HG03095 (cell line): ENCODE measurements at regions not wholly inside any gene's neighbourhood (a gene's known extent, or its start where the extent isn't known, plus 50 kb on each side); places are given as distances from the start of the nearest gene placed in this dataset.
"Not testable (repeated sequence)": the region's sequence is repeated elsewhere in the genome, so short reads cannot be mapped to it uniquely, and the experiment has no call there.

Experiments
- ATAC-seq: cut with Tn5 transposase; IDR thresholded peaks from one replicate; pipeline ENCODE4 v1.9.1; 2021; ENCODE audit warnings: moderate library complexity; ENCODE audit not compliant: unreplicated experiment

DNA sequence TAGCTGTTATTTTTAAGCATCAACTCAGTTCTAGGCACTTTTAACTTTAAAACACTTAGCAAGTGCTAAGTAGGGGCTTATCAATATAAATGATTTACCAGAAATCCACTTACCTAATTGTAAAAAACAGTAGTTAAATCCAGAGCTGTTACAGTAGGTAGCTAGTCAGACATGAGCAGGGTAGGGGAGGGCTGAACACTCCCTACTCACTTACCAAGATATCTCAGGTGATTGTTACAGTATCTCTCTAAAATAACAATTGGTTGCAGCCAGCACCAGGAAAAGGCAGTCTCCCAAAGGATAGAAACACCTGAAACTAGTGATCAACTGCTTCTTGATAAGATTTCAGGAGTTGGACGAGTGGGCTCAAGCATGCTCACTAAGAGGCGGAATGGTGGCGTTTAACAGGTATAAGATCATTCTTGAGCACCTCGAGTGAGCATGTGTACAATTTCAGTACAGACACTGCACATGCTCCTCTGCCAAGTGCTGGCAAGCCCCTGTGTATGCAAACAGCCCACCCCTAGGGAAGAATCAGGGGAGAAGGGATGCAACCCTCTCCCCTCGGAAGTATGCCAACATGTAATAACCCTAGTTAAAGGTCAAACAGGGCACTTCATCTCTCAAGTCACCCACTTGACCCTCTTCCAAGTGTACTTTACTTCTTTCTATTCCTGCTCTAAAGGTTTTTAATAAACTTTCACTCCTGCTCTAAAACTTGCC, 1113.6 kb upstream of the SEL1L start:
- ATAC-seq, result no peak

DNA sequence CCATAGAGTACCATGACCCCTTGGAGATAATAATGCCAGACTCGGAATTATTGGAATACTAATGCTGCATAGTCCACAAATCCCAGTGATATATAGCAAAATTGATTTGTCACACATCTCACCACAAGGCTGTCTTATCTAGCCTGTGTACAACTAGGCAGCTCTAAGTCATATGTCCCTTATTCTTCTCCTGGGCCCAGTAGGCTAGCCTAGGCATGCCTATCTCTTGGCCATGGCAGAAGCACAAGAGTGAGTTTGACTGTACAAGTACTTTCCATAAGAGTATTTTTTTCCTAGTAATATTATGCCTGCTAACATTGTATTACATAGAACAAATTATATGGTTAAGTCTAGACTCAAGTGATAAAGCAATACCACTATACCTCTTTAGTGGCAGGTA, 1122.1 kb upstream of the SEL1L start:
- no peak for ATAC-seq

DNA sequence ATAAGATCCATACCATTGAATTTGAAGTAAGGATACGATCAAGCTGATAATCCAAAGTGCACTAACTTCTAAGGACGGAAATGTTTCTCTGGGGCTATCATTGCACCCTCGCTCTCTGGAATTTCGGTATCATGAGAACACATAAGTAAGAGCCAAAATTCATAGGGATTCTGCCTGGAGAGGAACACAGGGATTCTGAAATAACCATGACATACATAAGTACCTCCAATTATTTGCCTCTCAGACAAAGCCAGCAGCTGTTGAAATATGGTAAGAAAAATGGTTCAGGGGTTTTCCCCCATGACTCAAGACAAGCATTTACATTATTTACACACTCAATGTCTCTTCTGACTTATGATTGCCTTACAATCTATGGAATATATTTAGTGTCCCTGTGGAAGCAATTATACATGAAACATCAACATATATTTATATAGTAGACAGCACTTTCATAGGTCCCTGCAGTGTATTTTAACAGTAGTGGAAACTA, 1123.6 kb upstream of the SEL1L start:
- no peak for ATAC-seq

DNA sequence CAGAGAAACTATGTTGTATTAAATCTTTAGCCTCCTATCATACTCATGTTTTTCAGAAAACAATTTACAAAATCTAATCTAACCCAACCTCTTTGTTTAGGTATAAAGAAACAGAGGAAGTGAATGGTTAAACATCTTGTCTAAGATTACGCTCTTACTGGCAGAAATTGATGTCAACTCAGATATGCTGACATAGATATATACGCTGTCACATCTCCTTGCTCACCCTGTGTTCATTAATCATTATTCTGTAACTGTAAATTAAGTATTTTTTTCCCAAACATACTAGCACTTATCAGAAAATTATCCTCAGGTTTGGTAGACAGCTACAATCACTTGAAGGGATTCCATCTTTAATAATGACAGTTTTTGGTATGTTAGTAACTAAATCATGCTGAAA, 1127.6 kb upstream of the SEL1L start:
- no peak for ATAC-seq

DNA sequence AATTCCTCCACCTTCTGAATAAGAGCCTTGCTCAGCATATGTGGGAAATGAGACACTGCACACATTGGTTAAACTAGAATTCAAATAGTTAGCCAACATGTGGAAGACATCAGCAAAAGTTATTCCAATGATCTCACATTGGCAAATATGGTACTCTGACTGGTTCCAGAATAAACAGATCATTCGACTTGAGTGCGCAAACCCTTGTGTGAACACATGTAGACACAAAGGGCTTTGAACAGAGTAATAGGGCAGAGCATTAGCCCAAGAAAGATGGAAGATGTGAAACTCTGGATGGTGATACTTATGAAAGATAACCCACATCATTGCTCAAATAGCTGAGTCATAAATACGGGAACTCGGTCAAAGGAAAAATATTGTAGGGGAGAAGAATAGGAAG, 1133.4 kb upstream of the SEL1L start:
- ATAC-seq, result no peak

DNA sequence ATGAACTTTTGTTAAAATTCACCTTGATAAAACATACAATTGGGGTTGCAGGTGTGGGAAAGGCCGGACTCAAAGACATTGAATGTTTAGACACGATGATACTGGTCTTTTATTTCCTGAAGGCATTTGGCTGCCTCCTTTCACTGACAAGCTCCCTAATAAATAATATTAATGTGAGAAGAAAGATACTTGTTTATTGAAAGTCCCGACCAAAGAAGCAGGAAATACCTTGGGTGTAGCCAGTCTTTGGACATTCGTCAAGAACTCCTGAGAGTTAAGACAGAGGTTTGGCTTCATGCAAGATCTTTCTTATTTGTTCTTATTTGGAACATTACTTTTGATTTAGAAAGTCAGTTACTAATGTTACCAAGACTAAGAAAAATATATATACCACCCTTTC, 1133.8 kb upstream of the SEL1L start:
- no peak for ATAC-seq

DNA sequence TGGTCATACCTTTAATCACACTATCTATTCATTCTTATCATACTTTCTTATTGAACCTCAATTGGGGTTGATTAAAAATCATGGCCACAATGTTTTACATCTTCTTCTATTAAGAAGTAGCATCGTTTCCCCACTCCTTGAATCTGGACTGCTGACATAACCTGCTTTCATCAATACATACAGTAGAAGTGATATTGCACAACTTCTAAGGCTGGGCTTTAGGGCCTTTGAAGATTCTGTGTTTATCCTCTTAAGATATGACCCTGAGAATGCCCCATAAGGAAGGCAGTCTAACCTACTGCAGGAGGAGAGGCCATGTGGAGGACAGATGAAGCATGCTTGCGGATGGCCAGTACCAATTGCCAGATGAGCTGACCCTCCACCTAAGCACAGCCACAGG, 1142.8 kb upstream of the SEL1L start:
- ATAC-seq, result no peak

- no peak for ATAC-seq
Observed at GRCh38 chr14:82689948-82690347, 1156.3 kb upstream of the SEL1L start.

GRCh38 chr14:82691191-82691590, 1157.5 kb upstream of the SEL1L start:
- ATAC-seq, result not testable (repeated sequence)

DNA sequence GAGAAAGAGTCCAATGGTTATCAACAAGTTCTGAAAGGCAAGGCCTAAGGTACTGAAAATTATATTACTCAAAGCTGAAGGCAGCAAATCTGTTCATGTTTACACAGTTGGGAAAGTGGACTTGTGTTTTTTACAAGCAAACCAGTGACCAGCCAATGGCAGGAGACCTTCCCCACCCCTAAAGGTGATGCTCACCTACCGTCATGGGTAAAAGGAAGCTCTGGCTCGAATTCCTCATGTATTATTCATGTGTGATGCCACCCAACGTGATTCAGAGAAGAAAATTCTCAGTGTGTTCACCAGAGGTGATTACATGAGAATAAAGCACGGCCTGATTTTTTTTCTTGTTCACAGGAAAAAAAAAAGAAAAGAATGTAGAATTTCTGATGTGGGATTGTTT, 1161.2 kb upstream of the SEL1L start:
- ATAC-seq, result no peak

DNA sequence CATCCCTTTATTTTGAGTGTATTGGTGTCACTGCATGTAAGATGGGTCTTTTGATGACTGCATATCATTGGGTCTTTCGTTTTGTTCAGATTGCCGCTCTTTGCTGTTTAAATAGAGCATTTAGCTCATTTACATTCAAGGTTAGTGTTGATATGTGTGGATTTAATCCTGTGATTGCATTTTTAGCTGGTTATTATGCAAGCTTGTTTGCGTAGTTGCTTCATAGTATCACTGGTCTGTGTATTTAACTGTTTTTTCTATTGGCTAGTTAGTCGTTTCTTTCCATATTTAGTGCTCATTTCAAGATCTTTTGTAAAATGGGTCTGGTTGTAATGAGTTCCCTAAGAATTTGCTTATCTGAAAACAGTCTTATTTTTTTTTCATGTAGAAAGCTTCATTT, 1170.6 kb upstream of the SEL1L start:
- ATAC-seq, result no peak

DNA sequence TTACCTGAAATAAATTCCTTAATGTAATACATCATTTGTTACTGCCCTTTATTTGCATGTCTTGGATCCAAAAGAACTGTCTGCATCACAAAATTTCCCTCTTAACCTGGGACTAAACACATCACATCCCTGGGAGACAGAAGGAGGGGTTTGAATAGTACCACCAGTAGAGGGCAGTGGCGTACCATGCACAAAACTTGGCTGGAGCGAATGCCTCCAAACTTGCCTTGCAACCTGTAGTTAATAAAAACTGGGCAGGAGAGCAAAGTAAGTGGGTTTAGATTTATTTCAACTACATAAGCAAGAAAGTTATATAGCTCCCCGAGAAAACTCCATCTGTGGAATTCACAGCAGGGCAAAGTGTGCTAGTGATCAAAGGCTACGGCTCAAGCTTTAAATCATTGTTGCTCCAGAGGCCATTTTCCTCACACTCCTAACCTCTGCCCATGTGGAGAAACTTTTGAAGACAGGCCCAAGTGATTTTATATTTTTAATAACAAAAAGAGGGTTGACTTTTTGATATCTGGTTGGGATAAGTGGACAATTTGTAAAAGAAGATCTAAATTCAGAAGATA, 1176.7 kb upstream of the SEL1L start:
- ATAC-seq, result no peak

DNA sequence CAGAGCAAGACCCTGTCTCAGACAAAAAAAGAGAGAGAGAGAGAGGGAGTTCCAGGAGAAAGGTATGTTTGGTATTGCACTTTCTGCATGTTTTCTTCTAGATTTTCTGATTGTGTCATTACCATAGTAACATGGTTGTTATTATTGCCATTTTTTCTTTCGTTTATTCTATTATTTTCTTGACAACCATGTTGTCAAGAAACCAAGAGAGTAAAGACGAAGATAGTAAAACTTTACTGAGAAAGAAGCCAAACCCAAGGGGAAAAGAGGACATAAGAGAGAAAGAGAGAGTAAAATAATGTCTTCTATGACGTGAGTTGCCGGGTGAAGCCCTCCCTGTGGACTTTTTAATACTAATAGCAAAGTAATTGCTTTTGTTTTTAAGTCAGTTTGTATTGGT, 1186.0 kb upstream of the SEL1L start:
- no peak for ATAC-seq

DNA sequence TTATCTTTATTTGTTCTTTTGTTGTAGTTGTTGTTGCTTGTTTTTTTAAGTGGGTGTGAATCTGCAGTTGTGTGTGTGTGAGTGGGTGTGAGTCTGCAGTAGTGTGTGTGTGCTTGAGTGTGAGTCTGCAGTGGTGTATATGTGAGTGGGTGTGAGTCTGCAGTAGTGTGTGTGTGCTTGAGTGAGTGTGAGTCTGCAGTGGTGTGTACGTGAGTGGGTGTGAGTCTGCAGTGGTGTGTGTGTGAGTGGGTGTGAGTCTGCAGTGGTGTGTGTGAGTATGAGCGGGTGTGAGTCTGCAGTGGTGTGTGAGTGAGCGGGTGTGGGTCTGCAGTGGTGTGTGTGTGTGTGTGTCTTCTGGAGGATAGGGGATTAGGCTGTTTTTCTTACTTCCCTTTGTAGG, 1186.8 kb upstream of the SEL1L start:
- ATAC-seq, result no peak

DNA sequence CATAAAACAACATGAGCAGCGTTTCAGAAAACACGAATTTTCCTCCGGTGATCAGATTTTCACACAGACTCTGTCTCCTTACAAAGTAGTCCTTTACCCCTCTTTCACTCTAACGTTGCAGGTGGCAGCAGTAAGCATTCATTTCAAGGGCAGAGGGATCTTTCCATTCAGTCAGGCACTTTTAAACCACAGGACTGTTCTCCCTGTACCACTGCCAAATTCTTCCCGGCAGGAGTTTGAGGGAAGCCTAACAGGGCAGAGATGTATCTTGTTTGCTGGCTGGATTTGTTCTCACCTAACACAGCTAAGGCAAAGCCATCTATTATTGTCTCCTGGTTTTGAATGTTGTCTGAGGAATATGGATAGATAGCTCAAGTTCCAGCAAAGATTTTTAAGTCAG, 1187.3 kb upstream of the SEL1L start:
- no peak for ATAC-seq

DNA sequence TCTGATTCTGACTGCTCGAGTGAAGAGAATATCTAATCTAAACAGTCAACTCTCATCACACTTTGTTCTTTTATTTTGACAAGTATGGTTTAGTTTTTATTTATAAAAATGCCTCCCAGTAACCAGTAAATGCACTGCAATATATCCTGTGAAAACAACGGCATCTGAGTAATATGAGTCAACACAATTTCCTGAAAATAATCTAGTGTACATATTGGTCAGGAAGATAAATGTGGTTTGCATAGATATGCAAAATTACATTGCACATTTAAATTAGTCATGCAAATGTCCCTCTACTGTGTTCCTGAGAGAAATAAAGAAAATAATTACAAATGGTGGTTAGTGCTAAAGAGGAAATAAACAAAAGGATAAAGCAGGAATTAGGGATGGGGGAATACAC, 1190.7 kb upstream of the SEL1L start:
- no peak for ATAC-seq

DNA sequence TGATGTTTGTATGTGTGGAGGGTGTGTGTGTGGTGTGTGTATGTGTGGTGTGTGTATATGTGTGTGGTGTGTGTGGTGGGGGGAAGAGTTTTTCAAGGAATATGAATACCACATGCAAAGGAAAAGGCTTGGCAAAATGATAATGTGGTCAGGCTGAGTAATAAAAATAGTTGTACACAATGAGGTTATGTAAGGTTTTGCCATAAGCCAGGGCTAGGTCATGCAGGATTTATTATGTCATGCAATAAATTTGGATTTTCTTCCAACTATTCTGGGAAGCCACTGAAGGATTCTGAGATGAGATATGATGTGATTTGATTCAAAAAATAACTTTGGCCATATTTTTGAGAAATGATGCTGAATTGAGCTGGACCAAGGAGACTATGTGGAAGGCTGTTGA, 1191.6 kb upstream of the SEL1L start:
- ATAC-seq, result no peak

- ATAC-seq, result no peak
Observed at GRCh38 chr14:82731526-82731925, 1197.9 kb upstream of the SEL1L start.

DNA sequence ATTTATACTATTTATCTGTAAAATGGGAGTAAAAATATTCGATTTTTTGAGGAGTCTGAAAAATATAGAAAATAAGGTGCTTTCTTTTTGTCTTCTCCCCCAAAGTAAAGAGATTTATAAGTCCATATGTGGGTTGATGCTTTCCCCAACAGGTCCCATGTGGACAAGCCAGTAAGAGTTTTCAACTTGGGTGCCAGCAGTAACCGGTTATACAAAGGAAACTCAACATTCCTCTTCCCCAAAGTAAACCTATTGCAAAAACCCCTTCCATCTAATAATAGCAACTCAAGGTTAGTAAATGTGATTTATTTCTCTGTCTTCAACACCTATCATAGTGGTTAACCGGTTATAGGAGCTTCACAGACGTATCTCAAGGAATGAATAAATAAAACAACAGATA, 1206.9 kb upstream of the SEL1L start:
- ATAC-seq, result no peak

- no peak for ATAC-seq
Observed at GRCh38 chr14:82755476-82755875, 1221.8 kb upstream of the SEL1L start.

GRCh38 chr14:82755923-82756322, 1222.3 kb upstream of the SEL1L start:
- no peak for ATAC-seq

DNA sequence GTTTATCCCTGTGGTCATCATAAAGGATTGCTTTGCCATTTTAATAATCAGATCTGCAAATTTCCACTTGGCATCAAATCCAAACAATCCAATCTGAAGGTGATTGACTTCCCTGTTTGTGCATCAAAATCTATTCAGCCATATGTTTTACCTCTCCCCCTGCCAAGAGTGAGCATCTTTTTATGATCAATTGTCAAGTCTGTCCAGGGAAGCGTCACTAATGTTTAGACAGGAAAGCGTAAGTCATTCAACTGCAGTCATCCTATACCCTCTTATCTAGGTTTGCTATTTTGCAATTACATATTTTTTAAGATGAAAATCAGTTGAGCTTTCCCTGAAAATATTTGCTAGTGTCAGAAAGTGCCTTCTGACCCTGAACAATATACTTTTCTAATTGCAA, 1224.1 kb upstream of the SEL1L start:
- no peak for ATAC-seq

DNA sequence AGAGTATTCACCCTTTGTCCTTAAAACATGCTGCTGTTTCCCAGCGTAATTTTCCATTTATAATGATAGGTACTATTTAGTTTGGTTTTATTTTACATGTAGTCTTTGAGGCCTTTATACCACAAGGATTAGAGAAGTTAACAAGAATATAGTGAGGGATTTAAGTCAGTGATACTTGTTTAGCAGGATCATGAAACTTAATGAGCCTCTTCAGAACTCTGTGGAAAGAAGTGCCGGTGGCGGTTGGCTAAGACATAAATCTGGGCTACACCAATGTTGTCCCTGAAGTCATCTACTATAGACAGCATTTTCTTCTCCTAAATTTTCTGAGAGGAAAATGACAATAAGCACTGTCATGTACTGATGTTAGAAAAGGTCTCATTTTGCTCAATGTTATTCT, 1226.0 kb upstream of the SEL1L start:
- no peak for ATAC-seq
